GM23248 (cell line): ENCODE measurements at regions not wholly inside any gene's neighbourhood (a gene's known extent, or its start where the extent isn't known, plus 50 kb on each side); places are given as distances from the start of the nearest gene placed in this dataset.

Experiments used
- EZH2 ChIP-seq: fragments of 200-600 bp; sonication (generic); IDR thresholded peaks from 2 replicates; pipeline ENCODE4 v1.6.1; 2018; ENCODE audit warnings: antibody characterized with exemption, mild to moderate bottlenecking; ENCODE audit not compliant: insufficient read depth, poor library complexity, severe bottlenecking
- EZH2phosphoT487 ChIP-seq: fragments of 200-600 bp; sonication (generic); IDR thresholded peaks from 2 replicates; pipeline ENCODE4 v1.6.1; 2018; ENCODE audit warnings: antibody characterized with exemption, moderate library complexity, mild to moderate bottlenecking, low read depth; ENCODE audit not compliant: insufficient read depth

DNA sequence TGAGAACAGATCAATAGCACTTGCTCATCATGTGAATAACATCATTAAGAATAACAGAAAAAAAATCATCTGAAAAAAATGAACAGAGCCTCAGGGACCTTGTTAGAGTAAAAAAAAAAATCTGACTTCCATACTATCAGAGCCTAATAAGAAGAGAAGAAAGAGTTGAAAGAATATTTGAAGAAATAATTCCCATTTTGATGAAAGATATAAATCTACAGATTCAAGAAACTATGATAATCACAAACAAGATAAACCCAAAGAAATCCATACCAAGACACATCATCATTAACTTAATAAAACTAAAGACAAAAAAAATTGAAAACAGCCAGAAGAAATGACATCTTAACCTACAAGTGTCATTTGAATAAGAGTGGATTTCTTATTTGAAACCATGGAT lies 134.4 kb downstream of the BMS1 start:
- TF ChIP-seq EZH2phosphoT487 (no peak), EZH2 (no peak)
